ENCODE measurements at regions not wholly inside any gene's neighbourhood (a gene's known extent, or its start where the extent isn't known, plus 50 kb on each side); places are given as distances from the start of the nearest gene placed in this dataset.

- no peak for DNase-seq
- H3K27ac ChIP-seq (ENCODE audit: insufficient read depth in 1 of 2, low read depth in 1 of 2, low read length in 2 of 2, poor library complexity in 1 of 2, severe bottlenecking in 2 of 2): no peak overlapping the region
- H3K9me3 ChIP-seq (ENCODE audit: control extremely low read depth in 1 of 5, control insufficient read depth in 4 of 5, insufficient read depth in 2 of 5, low read depth in 1 of 5, low read length in 4 of 5): peaks cover 0 to 18% (median 4%) of the 10 kb centered on the region in 5 experiments
- H3K36me3 ChIP-seq (ENCODE audit: control insufficient read depth in 4 of 4, insufficient read depth in 4 of 4, low read length in 3 of 4): no peaks in the 10 kb centered on the region
- H3K27me3 ChIP-seq (replicated peaks in 2 of 5; ENCODE audit: control insufficient read depth in 4 of 5, insufficient read depth in 5 of 5, low read length in 4 of 5): no peaks in the 10 kb centered on the region
- H3K4me1 ChIP-seq (ENCODE audit: control extremely low read depth in 1 of 4, control insufficient read depth in 4 of 4, insufficient read depth in 4 of 4, low read length in 3 of 4): no peaks in the 10 kb centered on the region
- H3K4me3 ChIP-seq (ENCODE audit: control insufficient read depth in 1 of 7, extremely low read depth in 1 of 7, insufficient read depth in 4 of 7, low read depth in 2 of 7, low read length in 6 of 7): no peak overlapping the region
- POLR2A ChIA-PET: no interaction called here
- CTCF ChIA-PET: no interaction called here
Observed at GRCh38 chr11:112643416-112643815, 317.8 kb upstream of the NCAM1 start.

- Histone ChIP-seq H3K9me3 (ENCODE audit: control extremely low read depth in 1 of 5, control insufficient read depth in 4 of 5, insufficient read depth in 2 of 5, low read depth in 1 of 5, low read length in 4 of 5) (peaks cover 0 to 11% (median 2%) of the 10 kb centered on the region in 5 experiments), H3K4me3 (ENCODE audit: control insufficient read depth in 1 of 7, extremely low read depth in 1 of 7, insufficient read depth in 4 of 7, low read depth in 2 of 7, low read length in 6 of 7) (no peak overlapping the region), H3K4me1 (ENCODE audit: control extremely low read depth in 1 of 4, control insufficient read depth in 4 of 4, insufficient read depth in 4 of 4, low read length in 3 of 4) (no peaks in the 10 kb centered on the region), H3K36me3 (ENCODE audit: control insufficient read depth in 4 of 4, insufficient read depth in 4 of 4, low read length in 3 of 4) (no peaks in the 10 kb centered on the region), H3K27me3 (replicated peaks in 2 of 5; ENCODE audit: control insufficient read depth in 4 of 5, insufficient read depth in 5 of 5, low read length in 4 of 5) (peaks cover 0 to 2% (median 0%) of the 10 kb centered on the region in 5 experiments), H3K27ac (ENCODE audit: insufficient read depth in 1 of 2, low read depth in 1 of 2, low read length in 2 of 2, poor library complexity in 1 of 2, severe bottlenecking in 2 of 2) (no peak overlapping the region)
- no peak for DNase-seq
- 97% methylated on average over 3 of the region's 5 CpGs for WGBS (ENCODE audit: insufficient coverage)
- ChIA-PET POLR2A (no interaction called here), CTCF (no interaction called here)
Observed at GRCh38 chr11:112644410-112645131, 316.6 kb upstream of the NCAM1 start.

GRCh38 chr11:112649856-112650255 lies 311.4 kb upstream of the NCAM1 start:
- Histone ChIP-seq H3K4me1 (ENCODE audit: control extremely low read depth in 1 of 4, control insufficient read depth in 4 of 4, insufficient read depth in 4 of 4, low read length in 3 of 4) (no peaks in the 10 kb centered on the region), H3K4me3 (ENCODE audit: control insufficient read depth in 1 of 7, extremely low read depth in 1 of 7, insufficient read depth in 4 of 7, low read depth in 2 of 7, low read length in 6 of 7) (no peak overlapping the region), H3K27ac (ENCODE audit: insufficient read depth in 1 of 2, low read depth in 1 of 2, low read length in 2 of 2, poor library complexity in 1 of 2, severe bottlenecking in 2 of 2) (no peak overlapping the region), H3K9me3 (ENCODE audit: control extremely low read depth in 1 of 5, control insufficient read depth in 4 of 5, insufficient read depth in 2 of 5, low read depth in 1 of 5, low read length in 4 of 5) (no peaks in the 10 kb centered on the region), H3K36me3 (ENCODE audit: control insufficient read depth in 4 of 4, insufficient read depth in 4 of 4, low read length in 3 of 4) (no peaks in the 10 kb centered on the region), H3K27me3 (replicated peaks in 2 of 5; ENCODE audit: control insufficient read depth in 4 of 5, insufficient read depth in 5 of 5, low read length in 4 of 5) (peaks cover 0 to 2% (median 0%) of the 10 kb centered on the region in 5 experiments)
- ChIA-PET POLR2A (no interaction called here), CTCF (no interaction called here)
- DNase-seq: no peak
- WGBS (ENCODE audit: insufficient coverage): 84% methylated on average over 5 of the region's 6 CpGs

- POLR2A ChIA-PET: no interaction called here
- 100% methylated on average over 2 of the region's 3 CpGs for WGBS (ENCODE audit: insufficient coverage)
- no peak overlapping the region for H3K4me3 ChIP-seq (ENCODE audit: control insufficient read depth in 1 of 7, extremely low read depth in 1 of 7, insufficient read depth in 4 of 7, low read depth in 2 of 7, low read length in 6 of 7)
Observed at GRCh38 chr11:112650527-112650926, 310.7 kb upstream of the NCAM1 start.

GRCh38 chr11:112651386-112651785 lies 309.8 kb upstream of the NCAM1 start:
- Histone ChIP-seq H3K36me3 (ENCODE audit: control insufficient read depth in 4 of 4, insufficient read depth in 4 of 4, low read length in 3 of 4) (no peaks in the 10 kb centered on the region), H3K9me3 (ENCODE audit: control extremely low read depth in 1 of 5, control insufficient read depth in 4 of 5, insufficient read depth in 2 of 5, low read depth in 1 of 5, low read length in 4 of 5) (no peaks in the 10 kb centered on the region), H3K4me3 (ENCODE audit: control insufficient read depth in 1 of 7, extremely low read depth in 1 of 7, insufficient read depth in 4 of 7, low read depth in 2 of 7, low read length in 6 of 7) (no peak overlapping the region), H3K27ac (ENCODE audit: insufficient read depth in 1 of 2, low read depth in 1 of 2, low read length in 2 of 2, poor library complexity in 1 of 2, severe bottlenecking in 2 of 2) (no peak overlapping the region), H3K27me3 (replicated peaks in 2 of 5; ENCODE audit: control insufficient read depth in 4 of 5, insufficient read depth in 5 of 5, low read length in 4 of 5) (peaks cover 0 to 2% (median 0%) of the 10 kb centered on the region in 5 experiments), H3K4me1 (ENCODE audit: control extremely low read depth in 1 of 4, control insufficient read depth in 4 of 4, insufficient read depth in 4 of 4, low read length in 3 of 4) (no peaks in the 10 kb centered on the region)
- ChIA-PET CTCF (no interaction called here), POLR2A (no interaction called here)
- no peak for DNase-seq

More at GRCh38 chr11:112650527-112650926, 310.7 kb upstream of the NCAM1 start:
- Histone ChIP-seq H3K9me3 (ENCODE audit: control extremely low read depth in 1 of 5, control insufficient read depth in 4 of 5, insufficient read depth in 2 of 5, low read depth in 1 of 5, low read length in 4 of 5) (no peaks in the 10 kb centered on the region), H3K36me3 (ENCODE audit: control insufficient read depth in 4 of 4, insufficient read depth in 4 of 4, low read length in 3 of 4) (no peaks in the 10 kb centered on the region), H3K27ac (ENCODE audit: insufficient read depth in 1 of 2, low read depth in 1 of 2, low read length in 2 of 2, poor library complexity in 1 of 2, severe bottlenecking in 2 of 2) (no peak overlapping the region), H3K4me1 (ENCODE audit: control extremely low read depth in 1 of 4, control insufficient read depth in 4 of 4, insufficient read depth in 4 of 4, low read length in 3 of 4) (no peaks in the 10 kb centered on the region), H3K27me3 (replicated peaks in 2 of 5; ENCODE audit: control insufficient read depth in 4 of 5, insufficient read depth in 5 of 5, low read length in 4 of 5) (peaks cover 0 to 2% (median 0%) of the 10 kb centered on the region in 5 experiments)
- CTCF ChIA-PET: no interaction called here
- DNase-seq: no peak

- Histone ChIP-seq H3K36me3 (ENCODE audit: control insufficient read depth in 4 of 4, insufficient read depth in 4 of 4, low read length in 3 of 4) (no peaks in the 10 kb centered on the region), H3K27me3 (replicated peaks in 2 of 5; ENCODE audit: control insufficient read depth in 4 of 5, insufficient read depth in 5 of 5, low read length in 4 of 5) (peaks cover 0 to 2% (median 0%) of the 10 kb centered on the region in 5 experiments), H3K27ac (ENCODE audit: insufficient read depth in 1 of 2, low read depth in 1 of 2, low read length in 2 of 2, poor library complexity in 1 of 2, severe bottlenecking in 2 of 2) (no peak overlapping the region), H3K9me3 (ENCODE audit: control extremely low read depth in 1 of 5, control insufficient read depth in 4 of 5, insufficient read depth in 2 of 5, low read depth in 1 of 5, low read length in 4 of 5) (no peaks in the 10 kb centered on the region), H3K4me1 (ENCODE audit: control extremely low read depth in 1 of 4, control insufficient read depth in 4 of 4, insufficient read depth in 4 of 4, low read length in 3 of 4) (no peaks in the 10 kb centered on the region), H3K4me3 (ENCODE audit: control insufficient read depth in 1 of 7, extremely low read depth in 1 of 7, insufficient read depth in 4 of 7, low read depth in 2 of 7, low read length in 6 of 7) (no peak overlapping the region)
- POLR2A ChIA-PET: no interaction called here
- 100% methylated on average over 1 of the region's 3 CpGs for WGBS (ENCODE audit: insufficient coverage)
- CTCF ChIA-PET: no interaction called here
- no peak for DNase-seq
Observed at GRCh38 chr11:112652786-112653390, 308.3 kb upstream of the NCAM1 start.

- ChIA-PET CTCF (no interaction called here), POLR2A (no interaction called here)
- Histone ChIP-seq H3K36me3 (ENCODE audit: control insufficient read depth in 4 of 4, insufficient read depth in 4 of 4, low read length in 3 of 4) (no peaks in the 10 kb centered on the region), H3K9me3 (ENCODE audit: control extremely low read depth in 1 of 5, control insufficient read depth in 4 of 5, insufficient read depth in 2 of 5, low read depth in 1 of 5, low read length in 4 of 5) (no peaks in the 10 kb centered on the region), H3K4me1 (ENCODE audit: control extremely low read depth in 1 of 4, control insufficient read depth in 4 of 4, insufficient read depth in 4 of 4, low read length in 3 of 4) (no peaks in the 10 kb centered on the region), H3K27me3 (replicated peaks in 2 of 5; ENCODE audit: control insufficient read depth in 4 of 5, insufficient read depth in 5 of 5, low read length in 4 of 5) (peaks cover 0 to 2% (median 0%) of the 10 kb centered on the region in 5 experiments), H3K4me3 (ENCODE audit: control insufficient read depth in 1 of 7, extremely low read depth in 1 of 7, insufficient read depth in 4 of 7, low read depth in 2 of 7, low read length in 6 of 7) (no peak overlapping the region), H3K27ac (ENCODE audit: insufficient read depth in 1 of 2, low read depth in 1 of 2, low read length in 2 of 2, poor library complexity in 1 of 2, severe bottlenecking in 2 of 2) (no peak overlapping the region)
- no peak for DNase-seq
- WGBS (ENCODE audit: insufficient coverage): 88% methylated on average over 2 of the region's 2 CpGs
Observed at GRCh38 chr11:112655371-112655770, 305.8 kb upstream of the NCAM1 start.
